ENCODE measurements at regions not wholly inside any gene's neighbourhood (a gene's known extent, or its start where the extent isn't known, plus 50 kb on each side); places are given as distances from the start of the nearest gene placed in this dataset.

DNA sequence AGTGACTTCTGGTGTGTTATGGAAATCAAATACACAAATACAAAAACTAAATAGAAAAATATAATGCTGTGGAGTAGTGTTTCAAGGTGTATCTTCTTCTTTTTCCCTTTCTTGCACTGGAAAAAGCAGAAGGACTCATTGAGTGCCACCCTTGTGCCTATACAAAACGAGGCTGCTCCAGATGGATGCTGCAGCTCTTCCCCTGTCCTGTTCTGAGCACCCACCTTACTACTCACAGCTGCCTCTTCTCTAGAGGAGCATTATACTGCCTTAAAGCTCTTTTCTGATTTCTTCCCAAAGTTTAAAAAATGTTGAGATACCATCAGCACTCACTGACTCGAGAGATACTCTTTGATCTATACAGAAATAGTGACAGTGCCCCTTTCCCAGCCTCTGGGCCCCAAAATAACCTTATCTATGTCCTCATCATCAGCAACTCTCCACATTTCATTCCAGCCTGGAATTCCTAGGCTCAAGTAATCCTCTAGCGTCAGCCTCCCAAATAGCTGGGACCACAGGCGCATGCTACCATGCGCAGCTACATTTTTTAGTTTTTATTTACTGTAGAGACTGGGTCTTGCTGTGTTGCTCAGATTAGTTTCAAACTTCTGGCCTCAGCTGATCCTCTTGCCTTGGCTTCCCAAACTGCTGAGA lies 1356.1 kb upstream of the NRXN1 start:
- Histone ChIP-seq H3K4me1 (ENCODE audit: control insufficient read depth in 1 of 2, insufficient read depth in 1 of 2, low read depth in 1 of 2, low read length in 1 of 2) (no peaks in the 10 kb centered on the region), H3K4me3 (ENCODE audit: low read depth in 1 of 2, low read length in 1 of 2) (no peak overlapping the region), H3K9me3 (no peaks in the 10 kb centered on the region), H3K36me3 (no peaks in the 10 kb centered on the region), H3K27ac (no peak overlapping the region), H3K27me3 (no peaks in the 10 kb centered on the region)
- TF ChIP-seq, protein P1, sequence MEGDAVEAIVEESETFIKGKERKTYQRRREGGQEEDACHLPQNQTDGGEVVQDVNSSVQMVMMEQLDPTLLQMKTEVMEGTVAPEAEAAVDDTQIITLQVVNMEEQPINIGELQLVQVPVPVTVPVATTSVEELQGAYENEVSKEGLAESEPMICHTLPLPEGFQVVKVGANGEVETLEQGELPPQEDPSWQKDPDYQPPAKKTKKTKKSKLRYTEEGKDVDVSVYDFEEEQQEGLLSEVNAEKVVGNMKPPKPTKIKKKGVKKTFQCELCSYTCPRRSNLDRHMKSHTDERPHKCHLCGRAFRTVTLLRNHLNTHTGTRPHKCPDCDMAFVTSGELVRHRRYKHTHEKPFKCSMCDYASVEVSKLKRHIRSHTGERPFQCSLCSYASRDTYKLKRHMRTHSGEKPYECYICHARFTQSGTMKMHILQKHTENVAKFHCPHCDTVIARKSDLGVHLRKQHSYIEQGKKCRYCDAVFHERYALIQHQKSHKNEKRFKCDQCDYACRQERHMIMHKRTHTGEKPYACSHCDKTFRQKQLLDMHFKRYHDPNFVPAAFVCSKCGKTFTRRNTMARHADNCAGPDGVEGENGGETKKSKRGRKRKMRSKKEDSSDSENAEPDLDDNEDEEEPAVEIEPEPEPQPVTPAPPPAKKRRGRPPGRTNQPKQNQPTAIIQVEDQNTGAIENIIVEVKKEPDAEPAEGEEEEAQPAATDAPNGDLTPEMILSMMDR (IDR thresholded peaks at IDR 0.05) = no peak

DNA sequence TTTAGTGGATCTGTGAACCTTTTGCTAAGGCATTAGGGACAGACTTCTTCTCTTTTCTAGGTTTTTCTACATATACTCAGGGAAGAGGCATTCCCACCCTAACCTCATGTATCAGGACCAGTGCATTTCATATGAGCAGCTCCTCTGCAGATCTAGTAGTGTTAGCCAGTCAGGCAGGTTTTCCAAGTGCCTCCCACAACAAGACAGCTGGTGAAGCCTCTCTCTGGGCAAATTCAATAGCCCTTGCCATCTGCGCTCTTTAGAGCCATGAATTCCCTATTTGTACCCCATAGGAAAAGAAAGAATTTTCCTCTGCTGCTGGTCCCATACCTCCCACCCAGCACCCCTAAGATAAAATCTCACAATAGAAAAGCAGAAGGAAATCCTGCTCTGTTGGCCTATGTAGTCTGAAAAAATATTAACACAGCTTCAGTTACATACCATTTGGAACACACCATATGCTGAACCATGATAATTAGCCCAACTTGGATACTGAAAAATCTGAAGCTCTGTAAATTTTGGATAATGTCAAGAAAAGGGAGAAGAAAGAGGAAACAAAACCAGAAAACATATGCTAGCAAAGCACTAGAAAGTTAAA lies 1354.6 kb upstream of the NRXN1 start:
- H3K9me3 ChIP-seq = no peaks in the 10 kb centered on the region

GRCh38 chr2:52383541-52383940 lies 1351.6 kb upstream of the NRXN1 start:
- no peaks in the 10 kb centered on the region for H3K9me3 ChIP-seq
- no peaks in the 10 kb centered on the region for H3K27me3 ChIP-seq
- TF ChIP-seq, protein P1 (IDR thresholded peaks at IDR 0.05) = no peak
- H3K27ac ChIP-seq = no peak overlapping the region
- H3K4me3 ChIP-seq (ENCODE audit: low read depth in 1 of 2, low read length in 1 of 2) = no peak overlapping the region
- H3K4me1 ChIP-seq (ENCODE audit: control insufficient read depth in 1 of 2, insufficient read depth in 1 of 2, low read depth in 1 of 2, low read length in 1 of 2) = no peaks in the 10 kb centered on the region
- no peaks in the 10 kb centered on the region for H3K36me3 ChIP-seq

More for the DNA sequence above, 1354.6 kb upstream of the NRXN1 start:
- TF ChIP-seq, protein P1 (IDR thresholded peaks at IDR 0.05) = no peak
- Histone ChIP-seq H3K36me3 (no peaks in the 10 kb centered on the region), H3K27me3 (no peaks in the 10 kb centered on the region), H3K4me1 (ENCODE audit: control insufficient read depth in 1 of 2, insufficient read depth in 1 of 2, low read depth in 1 of 2, low read length in 1 of 2) (no peaks in the 10 kb centered on the region), H3K4me3 (ENCODE audit: low read depth in 1 of 2, low read length in 1 of 2) (no peak overlapping the region), H3K27ac (no peak overlapping the region)

GRCh38 chr2:52369178-52369577 lies 1337.2 kb upstream of the NRXN1 start:
- Histone ChIP-seq H3K4me3 (ENCODE audit: low read depth in 1 of 2, low read length in 1 of 2) (no peak overlapping the region), H3K27me3 (no peaks in the 10 kb centered on the region), H3K9me3 (no peaks in the 10 kb centered on the region), H3K27ac (no peak overlapping the region), H3K4me1 (ENCODE audit: control insufficient read depth in 1 of 2, insufficient read depth in 1 of 2, low read depth in 1 of 2, low read length in 1 of 2) (no peaks in the 10 kb centered on the region), H3K36me3 (no peaks in the 10 kb centered on the region)
- TF ChIP-seq, protein P1 (IDR thresholded peaks at IDR 0.05) = no peak

DNA sequence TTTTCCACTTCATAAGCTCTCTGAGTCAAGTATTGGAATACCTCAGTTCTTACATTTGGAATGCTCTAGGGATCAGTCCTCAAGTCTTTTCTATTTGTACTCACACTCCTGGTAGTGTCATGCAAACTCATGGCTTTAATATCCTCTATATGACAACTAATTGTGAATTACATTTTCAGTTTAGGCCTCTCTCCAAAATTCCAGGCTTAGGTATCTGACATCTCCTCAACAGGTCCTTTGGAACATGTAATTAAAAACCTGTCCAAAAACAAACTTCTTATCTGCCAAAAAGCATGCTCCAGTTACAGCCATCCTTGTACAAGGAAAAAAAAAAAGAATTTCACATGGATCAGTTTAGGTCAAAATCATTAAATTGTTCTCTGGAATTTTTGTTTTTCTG lies 1336.2 kb upstream of the NRXN1 start:
- Histone ChIP-seq H3K27ac (no peak overlapping the region), H3K4me3 (ENCODE audit: low read depth in 1 of 2, low read length in 1 of 2) (no peak overlapping the region), H3K9me3 (no peaks in the 10 kb centered on the region), H3K36me3 (no peaks in the 10 kb centered on the region), H3K27me3 (no peaks in the 10 kb centered on the region), H3K4me1 (ENCODE audit: control insufficient read depth in 1 of 2, insufficient read depth in 1 of 2, low read depth in 1 of 2, low read length in 1 of 2) (no peaks in the 10 kb centered on the region)
- TF ChIP-seq, protein P1 (IDR thresholded peaks at IDR 0.05) = no peak
